A673 (cell line): ENCODE measurements at regions not wholly inside any gene's neighbourhood (a gene's known extent, or its start where the extent isn't known, plus 50 kb on each side); places are given as distances from the start of the nearest gene placed in this dataset.

Experiments used
- CTCF ChIP-seq: fragments of 300-800, 200-600 bp; sonication (generic); conservative IDR thresholded peaks from 2 replicates; pipeline ENCODE4 v1.5.1; 2017; ENCODE audit warnings: low read depth, mild to moderate bottlenecking, antibody characterized with exemption, low read length, moderate library complexity, mixed read lengths
- EZH2 ChIP-seq: fragments of 200-600 bp; sonication (generic); IDR thresholded peaks from 2 replicates; pipeline ENCODE4 v1.6.1; 2017; ENCODE audit warnings: borderline replicate concordance, low read depth, mild to moderate bottlenecking, mixed read lengths, antibody characterized with exemption, low read length; ENCODE audit not compliant: poor library complexity, severe bottlenecking

- TF ChIP-seq CTCF (no peak), EZH2 (no peak)
These were observed 1132.6 kb downstream of the MAT2B start for GRCh38 chr5:164637931-164638521.
